GM18508 (cell line): ENCODE measurements at regions not wholly inside any gene's neighbourhood (a gene's known extent, or its start where the extent isn't known, plus 50 kb on each side); places are given as distances from the start of the nearest gene placed in this dataset.

Source experiments
- ATAC-seq: cut with Tn5 transposase; IDR thresholded peaks from one replicate; pipeline ENCODE4 v1.9.1; 2021; ENCODE audit warnings: moderate number of reproducible peaks; ENCODE audit not compliant: insufficient read depth, unreplicated experiment

DNA sequence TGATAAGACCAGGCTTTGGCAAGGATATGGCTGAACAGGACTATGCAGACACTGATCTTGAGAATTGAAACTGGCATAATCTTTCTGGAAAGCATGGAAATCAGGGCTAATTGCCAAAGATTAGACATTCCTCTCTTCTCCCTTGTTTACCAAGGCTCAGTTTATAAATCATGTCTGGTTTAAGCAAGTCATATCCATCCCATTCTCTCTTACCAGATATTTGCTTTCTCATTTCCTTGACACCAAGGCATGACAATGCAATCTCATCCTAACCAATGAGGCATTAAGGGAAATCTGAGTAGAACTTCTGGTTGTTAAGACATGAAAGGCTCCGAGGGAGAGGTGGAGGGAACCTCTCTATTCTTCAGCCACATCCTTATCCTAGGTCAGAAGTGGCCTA, 110.3 kb upstream of the CEP85L start:
- no peak for ATAC-seq

DNA sequence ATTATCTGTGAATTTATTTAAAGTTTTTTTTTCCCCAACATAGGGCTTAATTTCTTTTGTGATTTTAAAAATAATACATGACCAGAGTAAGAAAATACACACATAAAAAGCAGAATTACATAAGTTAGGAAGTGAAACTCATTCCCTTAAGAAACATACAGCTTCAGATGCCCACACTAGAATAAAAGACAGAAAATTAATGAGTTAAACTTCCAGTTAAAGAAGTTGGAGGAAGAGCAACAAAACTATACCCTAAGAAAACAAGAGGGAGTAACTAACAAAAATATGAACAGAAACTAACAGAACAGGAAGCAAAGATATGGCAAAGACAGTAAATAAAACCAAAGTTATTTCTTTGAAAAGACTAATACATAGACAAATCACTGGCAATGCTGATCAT, 107.6 kb upstream of the CEP85L start:
- ATAC-seq: no peak

DNA sequence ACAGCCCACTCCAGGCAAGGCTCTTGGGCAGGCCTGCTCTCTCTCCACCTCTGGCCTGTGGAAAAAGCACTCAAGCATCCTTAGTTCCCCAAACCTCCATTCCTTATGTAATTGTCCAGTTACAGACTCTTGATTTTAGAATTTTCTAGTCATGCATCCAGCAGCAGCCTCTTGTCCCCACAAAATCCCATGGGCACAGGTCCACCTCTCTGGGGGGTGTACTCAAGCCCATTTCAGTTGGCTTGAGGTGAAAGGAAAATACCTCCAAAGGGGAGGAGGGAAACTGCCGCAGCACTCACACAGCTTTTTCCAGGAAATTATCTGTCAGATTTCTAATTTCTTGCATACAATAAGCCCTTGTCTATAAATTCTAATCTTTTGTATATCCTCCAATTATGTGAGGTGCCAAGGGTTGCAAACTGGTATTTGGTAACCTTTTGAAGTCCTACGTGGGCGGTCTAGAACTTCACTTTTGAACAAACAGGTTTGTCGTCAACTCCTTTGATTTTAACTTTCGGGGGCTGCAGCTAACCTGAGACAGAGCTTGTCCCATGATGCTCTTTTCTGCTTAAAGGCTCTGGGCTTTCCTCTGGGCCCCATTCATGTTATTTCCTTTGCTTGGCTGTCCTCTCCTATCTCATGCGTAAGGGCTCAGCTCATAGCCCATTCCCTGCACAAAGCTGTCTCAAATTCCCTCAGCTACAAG, 104.7 kb upstream of the CEP85L start:
- no peak for ATAC-seq

DNA sequence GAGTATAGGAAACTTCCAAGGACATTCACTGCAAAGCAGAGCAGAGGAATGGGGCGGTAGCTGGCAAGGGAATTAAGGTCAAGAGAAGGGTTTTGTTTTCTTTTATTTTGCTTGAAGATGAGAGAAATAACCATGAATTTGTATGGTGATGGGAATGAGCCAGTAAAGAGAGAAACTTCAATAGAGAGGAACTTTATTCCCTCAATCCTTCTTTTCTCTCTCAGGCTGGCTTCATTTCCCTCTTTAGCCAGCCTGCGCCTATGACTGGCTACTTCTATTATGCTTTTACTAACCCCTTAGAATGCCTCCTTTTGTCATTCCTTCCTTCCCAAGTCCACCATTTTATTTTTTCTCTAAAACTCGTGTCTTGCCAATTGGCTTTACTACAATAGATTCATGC, 101.4 kb upstream of the CEP85L start:
- no peak for ATAC-seq

DNA sequence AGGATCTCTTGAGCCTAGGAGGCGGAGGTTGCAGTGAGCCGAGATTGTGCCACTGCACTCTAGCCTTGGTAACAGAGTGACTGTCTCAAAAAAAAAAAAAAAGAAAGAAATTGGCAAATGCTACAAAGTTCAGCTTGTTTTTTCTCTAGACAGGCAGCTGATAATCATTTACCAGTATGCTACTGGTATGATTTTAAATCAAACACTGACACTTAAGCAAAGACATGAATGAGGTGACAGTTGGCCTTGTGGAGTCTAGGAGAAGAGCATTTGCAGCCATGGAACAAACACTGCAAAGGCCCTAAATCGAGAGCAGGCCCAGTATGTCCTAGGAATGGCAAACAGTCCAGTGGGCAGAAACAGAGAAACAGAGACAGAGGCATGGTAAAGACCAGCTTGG, 99.7 kb upstream of the CEP85L start:
- no peak for ATAC-seq

DNA sequence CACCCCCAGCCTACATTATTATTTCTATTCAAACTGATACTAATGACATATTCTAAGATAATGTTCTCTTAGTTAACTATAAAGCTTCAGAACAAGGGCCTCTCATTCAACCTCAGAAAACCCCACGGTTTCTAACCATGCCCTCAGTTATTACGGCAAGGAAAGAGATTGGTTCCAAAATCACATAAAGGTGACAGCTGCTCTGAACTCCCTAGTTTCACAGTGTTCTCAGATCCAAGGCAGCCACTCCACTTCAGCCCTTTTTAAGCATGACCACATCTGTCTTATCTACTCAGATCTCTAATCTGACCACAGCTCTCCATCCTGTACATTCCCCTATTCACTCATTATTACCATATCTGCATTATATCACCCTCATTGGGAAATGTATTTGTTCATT, 98.8 kb upstream of the CEP85L start:
- ATAC-seq: no peak

DNA sequence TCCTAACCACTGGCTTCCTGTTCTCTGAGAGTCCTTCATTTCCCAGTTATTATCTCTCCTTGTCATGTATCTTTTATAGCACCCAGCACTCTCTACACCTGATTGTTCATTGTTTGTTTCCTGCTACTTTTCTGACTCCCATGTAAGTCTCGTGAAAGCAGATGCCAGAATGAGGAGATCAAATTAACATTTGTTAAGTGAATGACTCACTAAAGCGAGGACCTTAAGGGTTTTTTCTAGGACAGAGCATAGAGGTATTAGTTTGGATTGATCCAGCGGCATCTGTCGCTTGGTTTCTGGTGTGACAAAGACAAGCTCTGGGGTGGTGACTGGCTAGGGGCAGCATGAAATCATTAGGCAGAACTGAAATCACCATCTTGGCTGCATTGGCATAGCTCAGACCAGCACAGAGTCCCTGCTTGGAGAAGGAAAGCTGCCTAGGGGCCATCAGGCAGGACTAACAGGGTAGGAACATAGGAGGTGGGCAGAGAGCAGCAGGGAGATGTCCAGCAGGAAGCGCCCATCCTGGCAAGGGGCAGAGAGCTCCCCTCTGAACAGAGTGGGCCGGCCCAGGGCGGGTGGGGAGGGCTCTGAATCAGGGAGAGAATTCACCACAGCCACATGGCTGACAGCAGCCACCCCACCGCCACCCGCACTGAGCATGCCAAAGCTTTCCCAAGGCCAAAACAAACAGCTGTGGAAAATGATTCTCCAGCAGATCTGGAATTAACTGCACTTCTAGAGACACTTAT, 97.1 kb upstream of the CEP85L start:
- ATAC-seq: no peak

DNA sequence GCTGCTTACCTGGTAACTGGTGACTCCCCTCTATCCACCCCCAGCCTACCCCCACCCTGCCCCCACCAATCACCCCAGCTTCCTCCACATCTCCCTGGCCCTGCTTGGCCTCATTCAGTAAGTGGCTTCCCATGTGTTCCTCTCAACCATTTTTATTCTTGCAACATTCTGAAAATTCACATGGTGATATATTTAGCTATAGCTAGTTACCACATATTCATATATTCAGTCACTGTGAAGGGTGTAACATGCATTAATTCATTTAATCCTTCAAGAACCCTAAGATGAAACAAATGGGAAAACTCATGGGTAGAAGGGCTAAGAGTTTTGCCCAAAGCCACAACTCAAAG, 95.4 kb upstream of the CEP85L start:
- no peak for ATAC-seq

DNA sequence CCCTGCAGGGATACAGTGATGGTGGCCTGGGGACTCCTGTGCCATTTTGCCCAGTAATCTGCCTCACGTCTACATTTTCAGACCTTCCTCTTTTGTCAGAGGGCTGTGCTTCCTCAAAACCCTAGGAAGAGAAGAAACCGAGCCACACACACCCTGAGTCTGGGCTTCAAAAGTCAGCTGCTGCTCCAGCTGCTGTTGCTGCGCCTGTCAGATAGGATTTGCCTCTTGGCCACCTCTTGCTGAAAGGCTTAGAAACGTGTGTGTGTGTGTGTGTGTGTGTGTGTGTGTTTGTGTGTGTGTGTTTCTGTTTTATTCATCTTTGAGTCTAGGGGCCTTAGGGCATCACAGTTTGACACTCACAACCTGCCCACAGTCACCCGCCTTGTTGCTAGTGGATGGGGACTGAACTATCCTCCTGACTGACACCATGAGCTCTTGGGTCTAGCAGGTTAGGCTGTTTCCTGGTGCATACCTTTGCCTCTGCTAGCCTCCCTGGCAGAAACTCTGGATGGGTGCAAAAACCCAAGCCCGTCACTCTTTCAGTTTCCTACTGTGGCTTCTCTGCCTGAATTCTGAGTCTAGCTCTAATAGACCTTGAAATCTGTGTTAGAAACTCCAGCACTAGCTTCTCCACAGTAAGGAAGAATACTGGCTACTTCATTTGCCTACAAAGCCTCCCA, 94.9 kb upstream of the CEP85L start:
- ATAC-seq: no peak

DNA sequence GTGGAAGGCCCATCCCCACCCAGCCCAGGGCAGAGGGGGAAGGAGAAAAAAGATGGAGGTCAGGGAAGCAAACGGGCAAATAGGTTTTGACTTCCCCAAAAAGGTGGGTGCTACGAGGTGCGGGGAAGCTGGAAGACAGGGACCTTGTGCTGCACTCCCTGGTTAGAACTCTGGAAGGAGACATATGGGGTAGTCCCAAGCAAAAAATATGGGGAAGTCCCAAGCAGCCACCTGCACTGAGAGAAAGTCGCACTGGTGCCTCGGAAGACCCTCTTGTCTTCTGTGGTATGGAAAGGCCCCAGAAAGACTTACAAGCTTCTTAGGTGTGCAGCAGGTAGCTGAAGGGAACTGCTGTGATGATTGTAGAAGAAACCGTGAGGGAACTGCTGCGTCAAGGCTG, 93.8 kb upstream of the CEP85L start:
- ATAC-seq: no peak

DNA sequence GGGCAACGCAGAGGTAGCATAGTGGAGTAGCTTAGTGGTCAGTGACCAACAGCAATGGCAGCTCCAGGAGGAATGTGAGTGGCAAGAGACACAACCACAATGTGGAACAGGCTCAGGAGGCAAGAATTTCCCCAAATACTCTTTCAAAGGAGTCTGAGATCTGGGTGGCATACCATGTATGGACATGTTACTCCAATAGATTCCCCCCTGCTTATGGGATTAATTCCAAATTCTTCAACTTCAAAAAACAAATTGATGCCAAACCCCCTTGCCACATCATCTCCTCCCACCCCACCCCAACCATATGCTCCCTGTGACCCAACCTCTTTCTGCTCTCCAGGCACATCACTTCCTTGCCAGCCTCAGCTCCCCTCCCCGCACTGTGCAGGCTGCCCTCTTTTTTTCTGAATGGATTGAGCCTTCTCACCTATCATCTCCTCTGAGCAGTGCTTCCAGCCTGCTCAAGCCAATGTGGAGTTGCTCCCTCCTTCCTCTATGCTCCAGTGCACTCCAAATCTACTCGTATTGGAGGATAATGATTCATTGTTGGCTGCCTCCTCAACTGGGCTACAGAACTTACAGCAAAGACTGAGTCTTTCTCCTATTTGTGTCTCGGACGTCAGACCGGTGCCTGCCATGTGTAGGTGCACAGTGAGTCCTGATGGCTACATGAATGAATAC, 93.0 kb upstream of the CEP85L start:
- ATAC-seq: no peak

DNA sequence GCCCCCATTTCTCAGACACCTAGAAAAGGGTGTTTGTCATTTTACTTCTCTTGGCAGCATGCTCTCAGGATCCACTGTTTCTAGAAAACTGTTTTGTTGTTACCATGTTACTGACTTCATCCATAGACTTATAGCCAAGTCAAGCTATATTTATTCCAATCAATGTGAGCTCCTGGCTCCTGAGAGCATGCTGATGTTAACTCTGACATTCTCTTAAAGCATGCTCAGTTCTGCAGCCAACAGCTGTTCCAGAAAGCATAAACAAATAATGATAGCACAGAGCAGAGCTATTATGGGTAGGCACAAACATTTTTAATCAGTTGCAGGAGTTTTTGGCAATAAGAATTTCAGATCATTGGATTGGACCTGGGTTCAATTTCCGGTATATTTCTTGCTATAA, 92.4 kb upstream of the CEP85L start:
- no peak for ATAC-seq

DNA sequence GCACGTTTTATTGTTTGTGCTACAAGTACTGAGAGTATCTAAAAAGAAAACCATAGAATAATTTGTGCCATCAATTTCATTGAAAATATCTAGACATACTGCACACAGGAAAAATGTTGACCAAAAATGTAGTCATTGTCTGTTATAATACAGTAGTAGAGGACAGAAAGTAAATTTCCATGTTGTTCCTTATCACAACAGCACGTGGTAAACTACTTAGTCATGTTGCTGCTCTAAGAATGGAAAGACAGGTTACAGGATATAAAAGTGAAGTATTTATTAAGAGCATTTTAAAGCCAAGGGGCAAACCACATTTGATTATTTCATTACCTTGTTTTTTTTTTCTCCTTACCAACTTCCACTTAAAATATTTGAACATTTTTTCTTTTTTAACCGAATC, 89.0 kb upstream of the CEP85L start:
- ATAC-seq: no peak

DNA sequence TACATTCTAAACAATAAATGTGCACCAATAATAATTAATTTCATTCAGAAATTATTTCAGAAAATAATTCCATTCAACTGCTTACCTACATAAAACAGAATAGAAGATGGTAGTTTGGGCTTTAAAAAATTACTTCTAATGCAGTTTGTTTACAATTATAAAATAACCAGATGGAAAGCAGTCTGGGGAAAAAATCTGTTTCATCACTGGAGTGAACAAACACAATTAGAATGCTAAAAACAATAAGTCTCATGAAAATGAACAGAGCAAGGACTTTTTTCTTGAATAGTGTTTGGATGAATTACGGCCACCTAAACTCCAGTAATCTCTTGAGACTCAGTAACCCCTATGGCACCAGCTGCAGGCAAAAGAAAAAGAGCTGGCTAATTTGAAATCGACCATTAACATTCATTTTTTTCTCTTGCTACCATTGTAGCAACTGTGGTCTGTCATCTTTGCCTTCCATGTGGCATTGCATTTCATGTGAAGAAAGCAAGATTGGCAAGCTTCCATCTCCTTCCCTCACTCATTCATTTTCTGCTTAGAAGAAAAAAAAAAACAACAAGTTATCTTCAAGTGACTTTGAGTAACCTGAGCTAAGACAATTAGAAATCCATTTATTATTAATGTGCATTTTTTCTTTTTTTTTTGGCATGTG, 88.4 kb upstream of the CEP85L start:
- no peak for ATAC-seq

DNA sequence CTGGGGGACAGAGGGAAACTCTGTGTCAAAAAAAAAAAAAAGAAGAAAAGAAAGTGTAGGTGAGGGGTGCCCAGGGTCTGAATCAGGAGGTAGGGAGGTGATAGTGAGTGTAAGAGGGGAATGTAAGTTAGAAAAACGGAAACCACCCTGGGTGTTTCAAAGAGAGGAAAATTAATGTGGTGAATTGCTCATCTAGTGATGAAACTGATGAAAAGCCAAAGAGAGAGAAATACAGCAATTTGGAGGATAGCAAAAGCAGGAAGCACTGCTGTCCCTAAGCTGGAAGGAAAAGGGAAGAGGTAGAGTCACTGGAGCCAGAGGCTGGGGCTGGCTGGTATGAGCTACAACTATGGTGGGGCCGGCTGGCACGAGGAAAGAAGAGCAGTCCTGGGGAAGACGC, 85.0 kb upstream of the CEP85L start:
- no peak for ATAC-seq

DNA sequence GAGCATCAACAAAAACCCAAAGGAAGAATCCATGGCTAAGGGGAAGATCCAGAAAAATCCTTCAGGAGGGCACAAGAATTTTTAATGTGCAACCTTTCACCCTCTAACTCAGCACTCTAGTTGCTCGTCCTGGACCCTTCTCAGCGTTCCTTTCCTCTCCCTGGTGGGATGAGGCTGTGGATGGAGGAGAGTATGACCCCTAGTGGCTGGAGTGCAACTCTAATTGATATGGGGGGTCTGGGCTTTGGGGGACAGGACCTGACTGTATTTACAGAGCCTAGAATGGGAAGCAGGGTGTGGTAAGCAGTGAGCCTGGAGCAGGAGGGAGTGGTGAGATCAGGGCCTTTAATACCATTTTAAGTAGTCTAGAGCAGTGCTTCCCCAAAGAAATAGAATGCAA, 83.9 kb upstream of the CEP85L start:
- ATAC-seq: no peak

DNA sequence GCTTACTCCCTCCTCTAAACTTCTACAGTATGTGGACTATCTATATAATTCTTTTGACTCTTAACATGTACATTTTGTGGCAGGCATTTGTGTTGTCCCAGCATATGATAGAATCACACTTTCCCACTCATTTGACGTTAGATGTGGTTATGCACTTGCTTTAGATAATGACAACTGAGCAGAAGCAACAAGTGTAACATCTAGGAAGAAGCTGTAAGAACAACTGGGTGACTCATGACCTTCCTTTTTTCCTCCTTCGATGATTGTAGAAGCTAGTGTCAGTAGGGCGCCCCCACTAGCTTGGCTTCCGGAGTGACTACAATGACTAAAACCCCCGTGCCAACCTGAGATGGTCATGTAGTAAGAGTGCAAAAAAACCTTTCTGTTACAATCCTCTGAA, 74.6 kb upstream of the CEP85L start:
- no peak for ATAC-seq

DNA sequence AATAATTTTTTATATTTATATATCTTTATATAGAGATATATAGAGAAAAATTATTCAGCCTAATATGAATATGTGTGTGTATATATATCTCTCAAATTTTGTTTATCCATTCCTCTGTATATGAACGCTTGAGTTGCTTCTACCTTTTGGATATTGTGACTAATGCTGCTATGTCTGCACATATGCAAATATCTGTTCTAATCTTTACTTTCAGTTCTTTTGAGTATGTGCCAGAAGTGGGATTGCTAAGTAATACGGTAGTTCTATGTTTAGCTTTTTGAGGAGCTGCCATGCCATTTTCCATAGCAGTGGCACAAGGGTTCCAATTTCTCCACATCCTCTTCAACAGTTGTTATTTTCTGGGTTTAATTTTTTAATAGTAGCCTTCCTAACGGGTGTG, 72.8 kb upstream of the CEP85L start:
- ATAC-seq: peak; percentile 92

DNA sequence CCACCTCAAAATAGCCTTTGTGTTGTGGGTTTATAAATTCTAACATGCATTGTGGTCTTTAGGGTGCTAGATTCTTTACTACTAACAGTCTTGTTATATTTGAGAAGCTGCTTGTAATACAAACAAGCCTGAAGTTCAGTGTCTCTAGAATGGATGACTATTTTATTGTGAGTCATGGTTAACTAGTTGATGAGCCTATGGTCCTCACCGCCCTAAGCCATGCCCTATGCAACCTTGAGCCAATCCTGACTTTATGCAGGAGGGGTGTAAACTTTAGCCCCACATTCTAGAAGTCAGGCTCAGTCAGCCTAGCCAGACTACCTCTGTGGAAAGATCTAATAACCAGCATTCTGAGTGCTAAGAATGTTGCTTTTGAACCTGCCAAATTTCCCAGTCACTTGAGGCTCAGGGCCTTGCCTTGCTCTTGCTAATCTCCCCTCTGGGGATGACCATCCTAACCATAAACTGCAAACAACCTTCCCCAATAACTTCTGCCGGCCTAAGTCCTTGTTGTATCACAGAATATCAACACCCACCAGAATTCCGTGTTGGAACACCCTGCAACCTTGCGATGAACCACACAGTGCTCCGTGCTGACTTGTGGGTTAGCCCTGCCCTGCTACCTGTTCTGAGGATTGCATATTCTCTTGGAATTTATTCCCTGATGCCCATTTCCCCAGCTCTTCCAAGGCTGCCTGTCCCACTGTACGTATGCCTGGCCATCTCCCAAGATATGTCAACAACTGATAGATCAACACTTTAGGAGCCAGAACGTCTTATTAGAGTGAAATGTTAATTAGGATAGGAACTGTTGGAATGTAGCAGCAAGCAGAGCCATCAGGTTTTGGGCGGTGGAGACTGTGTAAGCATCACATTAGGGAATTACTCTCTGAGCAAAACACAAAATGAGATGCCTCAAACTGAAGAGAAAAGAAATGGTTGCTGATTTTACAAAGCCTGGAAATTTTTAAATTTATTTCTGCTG, 71.7 kb upstream of the CEP85L start:
- no peak for ATAC-seq

DNA sequence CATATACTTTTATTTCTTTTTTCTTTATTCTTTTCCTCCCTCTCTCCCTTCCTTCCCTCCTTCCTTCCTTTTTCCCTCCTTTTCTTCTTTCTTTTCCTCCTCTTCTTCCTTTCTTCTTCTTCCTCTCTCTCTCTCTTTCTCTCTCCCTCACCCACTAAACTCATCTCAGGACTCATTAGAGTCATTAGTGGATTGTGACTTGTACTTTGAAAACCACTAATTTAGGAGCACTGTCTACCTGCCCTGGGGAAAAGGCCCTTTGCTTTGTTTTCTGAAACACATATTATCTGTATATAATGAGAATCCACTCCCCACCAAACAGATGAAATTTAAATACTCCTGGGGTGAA, 68.7 kb upstream of the CEP85L start:
- ATAC-seq: no peak
